Endometrium (tissue), 2 donors: ENCODE measurements at regions not wholly inside any gene's neighbourhood (a gene's known extent, or its start where the extent isn't known, plus 50 kb on each side); places are given as distances from the start of the nearest gene placed in this dataset.

ENCODE experiments used
- FAIRE-seq: peaks from 2 replicates; lab custom pipeline; 2012; peaks lifted over from hg19 to GRCh38; lab: Jason Lieb, UNC
- donor health status: control.
- donor health status: control.

DNA sequence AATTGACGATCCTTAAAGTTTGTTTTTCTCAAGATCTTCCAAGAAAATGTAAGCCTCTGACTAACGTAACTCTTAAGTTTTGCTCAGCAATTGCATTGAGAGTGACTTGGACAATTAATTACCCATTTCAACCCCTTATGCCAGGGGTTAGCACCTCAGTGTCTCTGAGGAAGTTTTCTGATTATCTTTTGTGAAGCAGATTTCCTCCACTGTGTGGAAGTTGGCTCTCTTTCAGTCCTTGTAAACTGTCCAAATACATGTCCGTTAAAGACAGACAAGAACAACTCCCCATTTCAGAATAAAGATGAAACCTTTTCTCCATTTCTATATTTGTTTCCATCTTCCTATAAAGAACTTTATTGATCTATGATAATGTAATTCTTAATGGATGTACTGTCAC is 296.4 kb upstream of the FMN2 start:
- FAIRE-seq: no peak

GRCh38 chr1:239799617-239800016 is 292.1 kb upstream of the FMN2 start:
- no peak for FAIRE-seq

- FAIRE-seq: no peak
Observed at GRCh38 chr1:239800861-239801260, 290.8 kb upstream of the FMN2 start.

- no peak for FAIRE-seq
Observed at GRCh38 chr1:239802275-239802674, 289.4 kb upstream of the FMN2 start.

DNA sequence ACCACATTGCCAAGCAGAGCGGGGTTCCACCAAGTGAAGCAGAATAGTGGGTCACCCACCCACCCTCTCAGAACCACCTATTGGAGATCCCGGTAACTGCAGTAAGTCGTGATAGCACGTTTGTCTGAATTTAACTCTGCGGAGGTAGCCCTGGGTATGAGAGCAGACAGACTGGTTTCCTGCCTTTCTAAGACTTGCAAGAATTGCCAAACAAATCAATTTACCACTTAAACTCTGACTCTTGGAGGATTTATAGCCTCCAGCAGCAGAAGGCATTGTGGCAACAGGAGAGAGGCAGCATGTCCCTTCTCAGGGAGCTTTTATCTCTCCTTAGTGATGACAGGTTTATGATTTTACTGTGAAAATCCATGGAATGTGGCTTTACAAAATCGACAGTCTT is 287.9 kb upstream of the FMN2 start:
- no peak for FAIRE-seq

- no peak for FAIRE-seq
Observed at GRCh38 chr1:239804266-239804665, 287.4 kb upstream of the FMN2 start.

- no peak for FAIRE-seq
Observed at GRCh38 chr1:239805042-239805441, 286.6 kb upstream of the FMN2 start.

DNA sequence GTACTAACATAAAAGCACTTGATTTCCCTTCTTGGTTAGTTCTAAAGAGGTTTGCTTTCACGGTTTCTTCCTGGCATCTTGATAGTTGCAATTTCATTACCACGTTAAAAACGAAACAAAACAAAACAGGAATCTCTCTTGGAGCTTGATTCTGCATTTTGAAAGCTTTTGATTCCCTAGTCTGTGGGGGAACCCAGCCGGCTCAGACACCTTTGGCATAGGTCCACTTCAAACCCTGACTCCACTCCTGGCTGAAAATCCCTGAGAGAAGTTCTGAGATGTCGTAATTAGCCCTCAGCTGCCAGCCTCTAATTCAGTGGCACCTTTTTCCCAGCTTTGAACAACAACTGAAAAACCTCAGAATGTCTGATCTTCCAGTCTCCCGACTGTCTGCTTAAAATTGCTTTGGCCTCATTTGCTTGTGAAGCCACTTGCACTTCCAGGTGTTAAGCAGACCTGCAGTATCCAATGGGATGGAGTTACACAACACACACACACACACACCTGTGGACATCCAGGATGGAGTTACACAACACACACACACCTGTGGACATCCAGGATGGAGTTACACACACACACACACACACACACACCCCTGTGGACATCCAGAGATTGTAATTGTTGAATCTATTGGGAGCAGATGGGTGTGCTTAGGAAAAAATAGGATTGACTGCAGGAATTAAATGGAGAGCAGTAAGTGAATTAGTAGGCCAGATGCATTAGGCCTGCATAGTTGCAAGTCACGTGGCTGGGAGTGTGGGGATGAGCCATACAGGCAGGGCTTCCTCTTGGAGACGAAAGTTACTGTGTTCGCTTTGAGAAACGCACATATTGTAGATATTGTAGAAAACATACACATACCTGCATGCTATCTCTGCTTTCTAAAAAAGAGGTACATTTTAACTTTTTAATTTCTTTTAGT is 285.6 kb upstream of the FMN2 start:
- no peak for FAIRE-seq

DNA sequence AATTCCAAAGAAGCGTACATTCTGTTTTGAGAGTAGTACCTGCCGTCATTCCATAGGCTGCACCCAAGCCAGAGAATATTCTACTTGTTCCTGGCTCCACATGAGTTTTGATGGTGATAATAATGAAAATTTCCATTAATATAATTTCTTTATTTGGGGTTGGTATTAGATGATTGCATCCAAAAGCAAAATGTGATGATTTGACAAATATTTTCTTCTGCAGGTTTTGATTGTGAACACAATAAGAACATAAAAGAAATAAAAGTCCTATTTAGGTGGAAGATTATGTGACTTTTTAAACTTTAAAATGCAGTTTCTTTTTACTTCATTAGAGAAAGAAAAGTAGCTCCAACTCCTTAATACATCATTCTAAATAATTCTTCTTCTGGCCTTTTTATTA is 284.8 kb upstream of the FMN2 start:
- FAIRE-seq: no peak

DNA sequence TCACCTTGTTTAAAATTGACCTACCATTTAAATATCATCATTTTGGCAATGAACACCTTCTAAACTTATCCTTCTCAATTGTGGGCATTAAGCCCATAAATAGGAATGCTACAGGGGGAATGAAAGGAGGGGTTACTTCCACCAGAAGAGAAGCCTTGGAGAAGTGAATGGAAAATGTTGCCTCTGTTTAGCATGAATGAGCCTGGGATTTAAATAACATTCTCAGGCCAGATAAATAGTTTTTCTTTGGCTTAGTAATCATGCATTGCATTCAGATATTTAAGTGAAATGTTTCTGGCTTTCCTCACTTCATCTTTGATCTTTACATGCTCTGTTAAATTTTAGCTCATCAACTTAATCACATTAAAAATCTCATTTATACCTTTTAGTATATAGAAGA is 284.3 kb upstream of the FMN2 start:
- no peak for FAIRE-seq

GRCh38 chr1:239810061-239810481 is 281.6 kb upstream of the FMN2 start:
- no peak for FAIRE-seq

GRCh38 chr1:239811211-239811885 is 280.3 kb upstream of the FMN2 start:
- no peak for FAIRE-seq

GRCh38 chr1:239812580-239812979 is 279.1 kb upstream of the FMN2 start:
- no peak for FAIRE-seq

DNA sequence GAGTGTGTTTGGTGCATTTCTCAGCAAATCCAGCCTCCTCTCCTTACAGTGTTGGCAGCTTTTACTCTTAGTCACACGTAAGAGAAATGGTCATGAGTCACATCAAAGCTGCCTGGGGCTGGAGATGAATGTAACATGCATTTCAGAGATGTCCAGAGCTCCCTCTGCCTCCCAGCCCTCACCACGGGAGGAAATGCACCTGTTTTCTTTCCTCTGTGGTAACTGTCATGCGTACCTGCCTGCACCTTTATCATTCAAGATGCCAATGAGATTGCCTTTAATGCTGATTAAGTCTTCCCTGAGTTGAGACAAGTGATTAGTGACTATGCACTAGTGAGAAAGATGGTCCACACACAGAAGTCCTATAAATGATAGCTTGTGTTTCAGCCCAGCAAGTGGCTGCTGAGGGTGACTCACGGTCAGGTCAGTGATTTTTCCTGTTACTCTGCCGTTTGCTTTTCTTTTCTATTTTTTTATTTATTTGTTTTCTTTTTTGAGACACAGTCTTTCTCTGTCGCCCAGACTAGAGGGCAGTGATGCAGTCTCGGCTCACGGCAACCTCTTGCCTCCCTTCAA is 277.3 kb upstream of the FMN2 start:
- FAIRE-seq: no peak

DNA sequence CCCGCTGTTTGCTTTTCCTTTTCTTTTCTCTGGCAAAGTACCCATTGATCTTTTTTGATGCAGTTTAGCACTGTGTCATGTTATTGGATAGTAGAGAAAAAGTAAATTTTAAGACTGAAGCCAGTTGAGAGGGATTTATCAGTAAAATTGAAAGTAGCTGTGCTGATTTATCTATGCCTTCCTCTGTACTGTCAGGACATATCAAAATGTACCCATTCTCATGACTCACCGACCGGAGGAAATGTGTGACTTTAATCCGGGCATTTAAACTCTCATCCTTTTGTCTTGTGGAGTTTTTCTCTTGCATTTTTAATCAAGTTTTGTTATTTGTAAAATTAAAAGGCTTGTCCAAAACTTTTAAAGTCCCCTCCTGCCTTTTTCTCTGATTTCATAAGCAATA is 276.6 kb upstream of the FMN2 start:
- FAIRE-seq: no peak

DNA sequence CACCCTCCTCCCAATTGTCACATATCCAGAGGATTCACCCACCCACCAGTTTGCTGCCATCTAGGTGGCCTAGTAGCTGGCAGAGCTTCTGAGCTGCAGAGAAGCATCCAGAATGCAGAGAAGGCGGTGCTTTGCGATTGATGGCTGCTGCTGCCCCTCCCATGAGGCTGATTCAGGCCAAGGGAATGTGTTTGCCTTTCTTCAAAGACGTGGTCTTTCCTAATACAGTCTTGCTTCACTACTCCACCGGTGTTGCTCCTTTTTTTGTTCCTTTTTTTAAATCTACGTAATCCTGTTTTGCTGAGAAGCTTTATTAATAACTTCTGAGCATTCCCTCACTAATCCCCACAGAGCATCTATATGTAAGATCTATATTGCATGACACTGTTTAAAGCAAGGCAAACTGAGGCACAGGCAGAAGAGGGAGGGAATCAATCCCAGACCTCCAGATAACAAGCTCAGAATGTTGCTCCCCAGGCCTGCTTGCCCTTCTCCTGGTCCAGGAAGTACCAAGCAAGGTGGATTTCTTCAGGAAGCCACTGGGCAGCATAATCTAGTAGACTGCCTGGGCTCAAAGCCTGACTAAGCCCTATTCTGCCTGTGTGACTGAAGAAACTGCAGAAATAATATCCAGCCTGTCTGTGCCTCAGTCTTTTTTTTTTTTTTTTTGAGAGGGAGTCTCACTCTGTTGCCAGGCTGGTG is 275.5 kb upstream of the FMN2 start:
- no peak for FAIRE-seq

DNA sequence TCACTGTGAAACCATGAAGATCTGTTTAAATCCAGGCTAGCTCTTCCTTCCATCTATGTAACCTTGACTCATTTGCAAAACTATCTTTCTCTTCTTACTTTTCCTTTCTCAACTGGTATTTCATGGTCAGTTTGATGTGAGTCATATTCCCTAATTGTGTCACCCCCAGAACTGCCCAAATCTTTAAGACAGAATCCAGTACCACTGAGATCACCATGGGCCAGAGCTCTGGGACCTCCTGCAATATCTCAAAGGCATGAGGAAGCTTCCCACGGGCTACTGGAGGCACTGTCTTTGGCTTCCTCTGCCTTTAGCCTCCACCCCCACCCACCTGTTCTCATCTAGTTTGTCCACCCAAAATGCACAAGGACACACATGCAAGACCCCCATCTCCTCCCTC is 274.4 kb upstream of the FMN2 start:
- no peak for FAIRE-seq

DNA sequence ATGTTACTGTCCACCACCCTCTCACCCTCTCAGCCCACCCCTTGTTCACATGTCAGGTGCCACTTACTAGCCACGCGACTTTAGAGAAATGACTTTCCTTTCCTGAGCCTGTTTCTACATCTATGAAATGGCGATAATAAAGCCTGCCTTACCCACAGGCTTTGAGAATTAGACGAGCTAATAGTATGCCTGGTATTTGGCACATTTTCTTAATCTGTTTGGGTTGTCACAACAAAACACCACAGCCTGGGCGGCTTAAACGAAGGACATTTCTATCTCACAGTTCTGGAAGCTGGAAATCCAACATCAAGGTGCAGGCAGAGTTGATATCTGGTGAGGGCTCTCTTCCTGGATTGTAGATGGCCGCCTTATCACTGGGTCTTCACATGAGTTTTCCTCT is 273.9 kb upstream of the FMN2 start:
- FAIRE-seq: no peak

GRCh38 chr1:239819096-239819495 is 272.6 kb upstream of the FMN2 start:
- no peak for FAIRE-seq

- no peak for FAIRE-seq
Observed at GRCh38 chr1:239819756-239820250, 271.9 kb upstream of the FMN2 start.

DNA sequence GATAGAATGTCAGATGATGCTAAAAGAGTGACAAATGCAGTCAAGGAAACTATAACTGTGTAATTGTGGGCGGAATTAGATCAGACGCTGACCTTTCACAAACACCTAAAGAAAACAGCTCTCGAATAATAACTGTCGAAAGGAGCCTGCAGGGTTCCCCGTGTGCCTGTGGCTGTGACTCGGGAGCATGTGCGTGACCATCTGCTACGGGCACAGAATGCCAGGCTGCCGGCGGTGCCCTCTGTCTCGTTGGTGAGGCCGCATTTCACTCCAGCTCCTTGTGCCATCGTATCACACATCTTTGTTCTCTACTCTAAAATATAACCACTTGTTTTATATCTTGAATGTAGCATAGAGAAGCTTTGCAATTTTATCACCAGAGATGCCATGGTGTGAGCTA is 267.8 kb upstream of the FMN2 start:
- no peak for FAIRE-seq

DNA sequence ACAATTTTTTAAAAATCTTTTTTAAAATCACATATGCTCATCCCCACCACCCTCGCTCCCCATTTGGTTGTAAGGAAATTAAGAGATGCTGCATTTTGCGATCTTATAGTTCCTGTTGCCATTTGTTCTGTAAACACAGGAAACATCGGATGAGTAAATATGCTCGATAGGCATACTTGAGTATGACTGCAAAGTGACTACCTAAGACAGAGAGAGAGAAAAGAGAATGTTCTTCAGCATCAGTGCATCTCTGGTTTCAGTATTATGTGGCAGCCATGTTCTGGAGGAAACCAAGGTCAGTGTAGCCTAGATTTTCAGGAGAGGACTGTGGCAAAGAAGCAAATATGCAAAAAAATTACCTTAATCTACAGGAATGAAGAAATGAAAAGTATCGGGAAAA is 265.5 kb upstream of the FMN2 start:
- FAIRE-seq: no peak

GRCh38 chr1:239826736-239827135 is 264.9 kb upstream of the FMN2 start:
- FAIRE-seq: no peak
